Activated naive CD8-positive, alpha-beta T cell treated with anti-CD3 and anti-CD28 coated beads, Interleukin-2, amount 50 U/mL, for 24 hours (primary cell): ENCODE measurements at regions not wholly inside any gene's neighbourhood (a gene's known extent, or its start where the extent isn't known, plus 50 kb on each side); places are given as distances from the start of the nearest gene placed in this dataset.

ENCODE experiments used
- ATAC-seq: fragments of 150-1000 bp; cut with Tn5 transposase; one replicate; pipeline ENCODE4 v1.10.0; 2021
- DNase-seq: peaks from one replicate; pipeline ENCODE4 v3.0.0; 2021
- H3K27ac Mint-ChIP-seq: one replicate; pipeline ENCODE4 v1.8.0; 2021; ENCODE audit warnings: mild to moderate bottlenecking, mixed read lengths
- H3K27me3 Mint-ChIP-seq: one replicate; pipeline ENCODE4 v1.8.0; 2021; ENCODE audit warnings: mixed read lengths
- H3K36me3 Mint-ChIP-seq: one replicate; pipeline ENCODE4 v1.8.0; 2021; ENCODE audit warnings: low read depth, mixed read lengths
- H3K4me1 Mint-ChIP-seq: one replicate; pipeline ENCODE4 v1.8.0; 2021; ENCODE audit warnings: mixed read lengths
- H3K4me3 Mint-ChIP-seq: one replicate; pipeline ENCODE4 v1.8.0; 2021; ENCODE audit warnings: mild to moderate bottlenecking, moderate library complexity, mixed read lengths
- H3K9me3 Mint-ChIP-seq: one replicate; pipeline ENCODE4 v1.8.0; 2021; ENCODE audit warnings: mixed read lengths

DNA sequence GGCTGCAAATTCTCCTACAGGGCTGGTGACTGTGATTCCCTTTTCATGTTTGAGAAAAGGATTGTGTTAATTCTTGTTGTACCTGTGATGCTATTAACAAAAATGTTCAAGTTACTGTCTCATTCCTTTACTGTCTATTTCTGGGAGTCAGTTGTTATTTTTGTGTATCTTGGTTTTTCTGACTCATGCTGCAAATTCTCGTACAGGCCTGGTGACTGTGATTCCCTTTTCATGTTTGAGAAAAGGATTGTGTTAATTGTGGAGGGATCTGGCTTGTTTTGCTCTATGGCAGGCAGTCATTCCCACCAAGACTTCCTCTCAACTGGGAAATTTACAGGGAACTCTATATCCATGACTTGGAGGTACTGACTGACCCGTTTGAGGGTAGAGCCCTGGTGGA, 693.4 kb upstream of the INTU start:
- Mint-ChIP-seq H3K4me3 (no peak overlapping the region), H3K27ac (no peak overlapping the region), H3K4me1 (no peaks in the 10 kb centered on the region), H3K27me3 (no peaks in the 10 kb centered on the region), H3K36me3 (no peaks in the 10 kb centered on the region), H3K9me3 (no peaks in the 10 kb centered on the region)
- ATAC-seq (no peak), DNase-seq (no peak)

DNA sequence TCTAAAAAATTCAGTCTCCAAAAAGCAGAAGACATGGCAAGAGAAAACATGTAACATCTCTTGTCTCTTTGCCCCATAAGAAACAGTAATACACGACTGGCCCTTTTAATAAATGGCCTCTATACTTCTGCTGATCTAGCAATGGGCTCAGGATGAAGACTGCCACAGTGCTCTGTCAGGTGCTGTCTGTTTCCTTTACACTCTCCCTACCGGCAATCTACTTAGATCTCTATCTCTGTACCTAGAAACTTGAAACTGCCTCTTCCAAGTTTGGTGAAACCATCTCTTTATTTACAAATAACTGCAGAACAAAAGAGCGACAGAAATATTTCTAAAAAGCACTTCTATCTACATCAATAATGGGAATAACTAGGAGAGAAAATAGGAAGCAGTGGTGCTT, 685.2 kb upstream of the INTU start:
- Mint-ChIP-seq H3K27ac (no peak overlapping the region), H3K4me3 (no peak overlapping the region), H3K36me3 (no peaks in the 10 kb centered on the region), H3K4me1 (no peaks in the 10 kb centered on the region), H3K9me3 (peaks cover 8% of the 10 kb centered on the region), H3K27me3 (no peaks in the 10 kb centered on the region)
- no peak for DNase-seq
- no peak for ATAC-seq

DNA sequence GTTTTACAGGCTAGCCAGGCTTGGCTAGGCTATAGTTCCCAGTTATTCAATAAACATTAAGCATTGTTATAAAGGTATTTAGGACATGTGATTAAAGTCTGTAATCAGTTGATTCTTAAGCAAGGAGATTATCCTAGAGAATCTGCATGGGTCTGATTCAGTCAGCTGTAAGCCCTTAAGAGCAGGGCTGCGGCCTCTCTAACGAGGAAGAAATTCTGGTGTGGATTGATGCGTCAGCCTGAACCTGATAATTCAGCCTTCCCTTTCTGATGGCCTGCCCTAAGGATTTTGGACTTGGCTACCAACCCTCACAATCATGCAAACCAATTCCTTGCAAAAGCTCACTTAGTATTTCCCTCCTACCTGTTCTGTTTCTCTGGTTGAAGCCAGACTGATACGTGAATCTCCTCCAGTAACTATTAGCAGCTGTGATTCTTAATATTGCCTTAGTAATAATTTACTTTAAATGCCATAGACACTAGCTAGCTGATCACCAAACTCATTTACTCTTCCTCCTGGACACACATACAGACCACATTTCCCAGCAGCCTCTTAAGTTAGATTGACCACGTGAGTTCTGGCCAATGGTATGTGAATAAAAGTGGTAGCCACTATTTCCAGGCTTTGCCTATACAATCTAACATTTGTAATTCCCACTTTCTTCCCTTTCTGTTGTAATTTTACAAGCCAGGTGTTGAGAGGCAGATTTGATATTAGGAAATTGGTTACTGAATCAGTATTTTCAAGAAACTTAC, 678.0 kb upstream of the INTU start:
- peaks cover 4% of the 10 kb centered on the region for H3K9me3 Mint-ChIP-seq
- no peaks in the 10 kb centered on the region for H3K36me3 Mint-ChIP-seq
- H3K27ac Mint-ChIP-seq: no peak overlapping the region
- H3K4me1 Mint-ChIP-seq: no peaks in the 10 kb centered on the region
- H3K4me3 Mint-ChIP-seq: no peak overlapping the region
- DNase-seq (no peak), ATAC-seq (no peak)
- no peaks in the 10 kb centered on the region for H3K27me3 Mint-ChIP-seq

DNA sequence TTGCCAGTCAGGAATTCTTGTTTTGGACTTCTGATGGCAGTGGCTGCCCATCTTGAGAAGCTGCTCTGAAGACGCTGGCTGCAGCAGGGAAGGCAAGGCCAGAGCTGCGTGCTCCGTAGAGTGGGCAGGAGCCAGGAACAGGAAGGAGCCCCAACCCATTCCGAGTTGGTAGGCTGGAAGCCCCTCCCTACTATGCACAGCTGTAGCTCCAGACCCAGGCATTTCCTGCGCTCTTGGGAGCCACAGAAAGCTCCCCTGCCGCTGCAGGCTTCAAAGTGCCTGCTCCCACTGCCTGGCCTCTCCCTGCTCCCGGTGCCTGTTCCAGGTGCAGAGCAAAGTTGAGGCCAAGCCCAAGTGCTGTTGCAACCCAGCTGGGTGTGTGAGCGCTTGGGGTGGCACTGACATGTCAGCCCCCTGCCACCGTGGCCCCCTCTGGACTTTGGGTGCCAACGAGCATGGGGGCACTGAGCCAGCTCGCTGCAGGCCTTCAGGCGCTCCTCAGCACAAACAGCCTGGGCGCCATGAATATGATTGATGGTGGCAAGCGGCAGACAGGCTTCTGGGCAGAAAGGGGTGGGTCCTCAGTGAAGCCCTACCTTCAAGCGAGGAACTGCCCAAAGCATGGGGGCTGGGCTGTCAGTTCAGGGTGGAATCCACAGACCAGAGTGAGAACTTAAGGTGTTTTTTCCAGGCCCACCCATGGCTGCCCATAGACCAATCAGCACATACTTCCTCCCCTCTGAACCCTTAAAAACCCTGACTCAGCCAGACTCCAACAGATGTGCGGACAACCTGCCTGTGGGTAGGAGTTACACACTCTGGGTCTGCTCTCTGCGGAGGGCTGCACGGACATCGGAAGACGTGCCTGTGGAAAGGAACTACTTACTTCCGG, 677.2 kb upstream of the INTU start:
- no peak overlapping the region for H3K4me3 Mint-ChIP-seq
- ATAC-seq: no peak
- H3K9me3 Mint-ChIP-seq: peaks cover 4% of the 10 kb centered on the region
- H3K36me3 Mint-ChIP-seq: no peaks in the 10 kb centered on the region
- H3K27ac Mint-ChIP-seq: no peak overlapping the region
- DNase-seq: no peak
- H3K4me1 Mint-ChIP-seq: no peaks in the 10 kb centered on the region
- no peaks in the 10 kb centered on the region for H3K27me3 Mint-ChIP-seq

DNA sequence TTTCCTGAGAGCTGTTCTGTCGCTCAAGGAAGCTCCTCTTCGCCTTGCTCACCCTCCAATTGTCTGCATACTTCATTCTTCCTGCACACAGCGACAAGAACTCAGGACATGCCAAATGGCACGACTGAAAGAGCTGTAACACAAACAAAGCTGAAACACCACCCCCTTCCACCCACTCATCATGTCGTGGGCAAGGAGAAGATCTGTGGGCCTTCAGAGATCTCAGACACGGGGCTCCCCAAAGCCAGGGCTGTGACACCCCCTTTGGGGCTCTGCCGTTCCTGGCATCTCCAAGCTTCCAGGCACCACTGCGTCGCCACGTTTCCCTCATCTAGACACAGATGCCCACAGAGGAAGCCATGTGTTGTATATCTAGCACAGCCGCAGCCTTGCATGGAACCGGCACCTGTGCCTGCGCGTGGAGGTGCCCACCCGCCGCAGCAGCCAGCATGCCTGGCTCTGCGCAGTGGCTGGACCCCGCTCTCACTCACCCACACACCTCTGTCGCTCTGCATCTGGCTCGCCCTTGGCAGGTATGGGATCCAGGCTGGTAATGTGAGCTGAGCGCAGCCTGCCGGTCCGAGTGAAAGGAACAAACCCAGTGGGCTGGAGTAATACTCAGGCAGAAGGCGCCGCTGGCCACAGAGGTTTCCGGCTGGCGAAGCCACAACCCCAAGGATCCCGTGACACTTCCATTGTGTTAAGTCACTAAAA, 676.4 kb upstream of the INTU start:
- no peaks in the 10 kb centered on the region for H3K27me3 Mint-ChIP-seq
- no peak for ATAC-seq
- no peak overlapping the region for H3K27ac Mint-ChIP-seq
- H3K9me3 Mint-ChIP-seq: peaks cover 4% of the 10 kb centered on the region
- H3K36me3 Mint-ChIP-seq: no peaks in the 10 kb centered on the region
- DNase-seq: no peak
- H3K4me3 Mint-ChIP-seq: no peak overlapping the region
- H3K4me1 Mint-ChIP-seq: no peaks in the 10 kb centered on the region

DNA sequence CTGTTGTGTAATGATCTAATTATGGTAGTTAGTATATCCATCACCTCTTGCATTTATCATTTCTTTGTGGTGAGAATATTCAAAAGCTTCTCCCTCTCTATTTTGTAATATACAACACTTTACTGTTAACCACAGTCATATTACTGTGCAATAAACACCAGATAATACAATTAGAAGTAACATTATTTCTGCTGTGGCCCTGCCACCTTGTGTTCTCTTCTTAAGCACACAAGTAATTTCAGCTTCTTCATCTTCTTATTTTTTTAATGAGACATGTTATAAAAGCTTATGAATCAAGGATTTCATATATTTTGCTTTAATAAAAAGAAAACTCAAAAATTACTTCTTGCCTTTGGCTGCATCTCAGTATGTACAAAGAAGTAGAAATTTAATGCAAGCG, 675.2 kb upstream of the INTU start:
- no peak for DNase-seq
- Mint-ChIP-seq H3K9me3 (peaks cover 4% of the 10 kb centered on the region), H3K27me3 (no peaks in the 10 kb centered on the region), H3K36me3 (no peaks in the 10 kb centered on the region), H3K27ac (no peak overlapping the region), H3K4me1 (no peaks in the 10 kb centered on the region), H3K4me3 (no peak overlapping the region)
- no peak for ATAC-seq

DNA sequence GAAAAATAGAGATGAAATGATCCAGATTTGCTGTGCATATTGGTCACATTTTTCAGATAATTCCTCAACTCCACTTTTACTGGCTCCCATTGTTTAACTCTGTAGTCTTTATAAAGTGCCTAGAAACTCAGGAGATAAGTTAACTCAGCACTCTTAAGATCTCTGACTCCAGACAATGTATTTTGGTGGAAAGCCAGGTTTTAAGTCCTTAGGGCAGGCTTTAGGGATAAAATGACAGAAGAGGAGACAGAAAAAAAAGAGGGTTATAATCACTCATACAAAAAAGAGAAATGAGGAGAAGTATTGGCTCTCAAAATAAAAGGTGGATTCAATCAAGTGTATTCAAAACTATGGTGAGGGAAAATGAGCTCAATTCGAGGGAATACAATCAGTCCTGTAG, 674.8 kb upstream of the INTU start:
- no peaks in the 10 kb centered on the region for H3K36me3 Mint-ChIP-seq

DNA sequence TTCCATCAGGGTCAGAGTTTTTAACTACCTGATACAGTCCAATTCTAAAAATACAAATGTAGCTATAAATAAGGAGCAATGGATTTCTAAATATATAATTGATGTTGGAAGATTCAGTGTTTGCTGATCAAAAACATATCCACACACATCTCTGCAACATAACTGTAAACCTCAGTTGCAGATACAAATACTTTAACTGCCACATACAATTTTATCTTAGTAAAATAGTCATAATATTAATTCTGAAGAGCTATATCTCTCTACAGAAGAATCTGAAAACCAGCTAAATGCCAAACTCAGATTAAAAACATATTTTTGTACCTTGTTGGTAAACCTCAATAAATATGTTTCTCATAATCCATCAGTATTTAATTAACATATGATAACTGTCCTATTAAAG, 674.3 kb upstream of the INTU start:
- Mint-ChIP-seq H3K4me1 (no peaks in the 10 kb centered on the region), H3K9me3 (peaks cover 4% of the 10 kb centered on the region), H3K4me3 (no peak overlapping the region), H3K27me3 (no peaks in the 10 kb centered on the region), H3K36me3 (no peaks in the 10 kb centered on the region), H3K27ac (no peak overlapping the region)
- ATAC-seq (no peak), DNase-seq (no peak)

More for the DNA sequence above, 674.8 kb upstream of the INTU start:
- DNase-seq (no peak), ATAC-seq (no peak)
- H3K27ac Mint-ChIP-seq: no peak overlapping the region
- H3K9me3 Mint-ChIP-seq: peaks cover 4% of the 10 kb centered on the region
- no peak overlapping the region for H3K4me3 Mint-ChIP-seq
- no peaks in the 10 kb centered on the region for H3K4me1 Mint-ChIP-seq
- H3K27me3 Mint-ChIP-seq: no peaks in the 10 kb centered on the region

DNA sequence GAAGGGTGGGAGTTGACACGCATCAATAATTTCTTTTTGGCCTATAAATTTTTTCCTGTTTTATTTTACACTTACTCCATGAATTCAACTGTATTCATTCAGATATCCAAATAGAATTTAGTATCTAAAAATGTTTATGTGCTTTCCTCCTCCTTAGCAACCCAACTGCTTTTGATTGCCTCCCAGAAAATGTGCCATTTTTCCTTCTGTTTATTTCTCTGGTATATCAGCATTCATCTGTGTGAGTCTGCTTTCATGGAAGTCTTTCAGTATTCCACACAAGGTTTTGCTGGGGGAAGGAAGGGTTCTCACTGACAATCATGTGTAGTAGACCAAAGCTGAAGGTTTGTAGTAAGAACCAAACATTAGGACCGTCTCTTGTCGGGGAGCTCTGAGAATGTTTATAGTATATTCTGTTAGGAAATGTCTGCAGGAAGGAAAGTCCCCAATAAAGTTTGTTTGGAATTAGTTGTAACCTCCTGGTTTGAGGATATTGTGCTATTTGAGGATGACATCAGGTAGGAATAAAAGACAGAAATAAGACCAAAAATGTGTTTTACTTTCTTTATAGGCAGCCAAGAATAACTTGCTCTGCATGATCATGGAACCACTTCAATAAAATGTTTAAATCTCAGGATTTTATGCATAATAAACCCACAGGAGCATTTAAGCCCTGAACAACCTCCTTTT, 673.6 kb upstream of the INTU start:
- no peak for ATAC-seq
- H3K36me3 Mint-ChIP-seq: no peaks in the 10 kb centered on the region
- no peaks in the 10 kb centered on the region for H3K27me3 Mint-ChIP-seq
- DNase-seq: no peak
- H3K9me3 Mint-ChIP-seq: peaks cover 4% of the 10 kb centered on the region
- H3K27ac Mint-ChIP-seq: no peak overlapping the region
- H3K4me1 Mint-ChIP-seq: no peaks in the 10 kb centered on the region
- H3K4me3 Mint-ChIP-seq: no peak overlapping the region

DNA sequence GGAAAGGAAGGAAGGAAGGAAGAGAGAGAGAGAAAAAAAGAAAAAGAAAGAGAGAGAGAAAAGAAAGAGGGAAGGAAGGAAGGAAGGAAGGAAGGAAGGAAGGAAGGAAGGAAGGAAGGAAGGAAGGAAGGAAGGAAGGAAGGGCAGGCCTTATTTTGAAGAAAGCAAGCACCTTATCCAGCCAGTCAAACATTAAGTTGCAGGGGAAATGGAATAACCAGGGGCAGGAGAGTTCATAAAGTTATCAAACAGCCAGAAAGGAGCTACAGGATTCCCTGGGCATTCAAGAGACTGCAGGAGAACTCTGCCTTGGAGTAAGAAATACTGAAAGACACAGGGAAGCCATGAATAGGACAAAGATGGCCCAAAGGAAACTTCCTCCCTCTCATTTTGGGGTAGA, 672.0 kb upstream of the INTU start:
- H3K36me3 Mint-ChIP-seq: no peaks in the 10 kb centered on the region
- no peak overlapping the region for H3K4me3 Mint-ChIP-seq
- no peaks in the 10 kb centered on the region for H3K27me3 Mint-ChIP-seq
- ATAC-seq (no peak), DNase-seq (no peak)
- H3K27ac Mint-ChIP-seq: no peak overlapping the region
- no peaks in the 10 kb centered on the region for H3K4me1 Mint-ChIP-seq
- H3K9me3 Mint-ChIP-seq: peaks cover 4% of the 10 kb centered on the region

DNA sequence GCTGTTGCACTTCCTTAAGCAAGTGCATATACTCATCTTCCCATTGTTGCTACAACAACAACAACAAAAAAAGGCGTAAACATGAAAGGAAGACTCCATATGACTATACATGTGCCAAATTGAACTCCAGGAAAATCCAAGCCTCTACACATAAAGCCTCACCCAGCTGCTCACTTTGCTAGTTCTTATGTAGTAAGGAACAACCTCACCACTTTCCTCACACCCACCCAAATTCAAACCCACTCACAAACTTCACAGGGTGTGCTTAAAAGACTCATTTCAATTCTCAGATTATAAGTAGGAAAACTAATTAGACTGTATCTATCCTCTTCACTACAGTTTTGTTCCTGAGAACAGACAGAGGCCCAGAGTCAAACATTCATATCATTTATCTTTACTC, 671.1 kb upstream of the INTU start:
- Mint-ChIP-seq H3K36me3 (no peaks in the 10 kb centered on the region), H3K27me3 (no peaks in the 10 kb centered on the region), H3K4me3 (no peak overlapping the region), H3K27ac (no peak overlapping the region), H3K4me1 (no peaks in the 10 kb centered on the region), H3K9me3 (no peaks in the 10 kb centered on the region)
- DNase-seq (no peak), ATAC-seq (no peak)

DNA sequence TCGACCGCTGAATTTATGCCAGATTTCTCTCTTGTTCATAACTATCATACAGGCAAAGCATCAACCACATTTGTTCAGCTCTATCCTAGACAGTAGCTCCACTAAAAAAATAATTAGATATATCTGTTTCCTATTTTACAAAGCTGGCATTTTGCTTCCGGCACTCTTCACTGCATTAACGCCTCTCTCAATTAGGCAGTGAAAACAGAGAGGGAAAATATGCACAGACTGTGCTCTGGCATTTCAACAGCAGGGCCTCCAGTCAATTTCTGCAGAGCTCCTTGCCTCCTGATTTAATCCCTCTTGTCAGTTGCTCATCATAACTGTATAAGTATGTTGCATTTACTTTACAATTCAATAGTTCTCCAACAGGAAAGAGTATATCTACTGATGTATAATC, 666.9 kb upstream of the INTU start:
- no peak for ATAC-seq
- Mint-ChIP-seq H3K27me3 (no peaks in the 10 kb centered on the region), H3K27ac (no peak overlapping the region), H3K4me1 (no peaks in the 10 kb centered on the region), H3K9me3 (peaks cover 4% of the 10 kb centered on the region), H3K4me3 (no peak overlapping the region), H3K36me3 (no peaks in the 10 kb centered on the region)
- DNase-seq: no peak

DNA sequence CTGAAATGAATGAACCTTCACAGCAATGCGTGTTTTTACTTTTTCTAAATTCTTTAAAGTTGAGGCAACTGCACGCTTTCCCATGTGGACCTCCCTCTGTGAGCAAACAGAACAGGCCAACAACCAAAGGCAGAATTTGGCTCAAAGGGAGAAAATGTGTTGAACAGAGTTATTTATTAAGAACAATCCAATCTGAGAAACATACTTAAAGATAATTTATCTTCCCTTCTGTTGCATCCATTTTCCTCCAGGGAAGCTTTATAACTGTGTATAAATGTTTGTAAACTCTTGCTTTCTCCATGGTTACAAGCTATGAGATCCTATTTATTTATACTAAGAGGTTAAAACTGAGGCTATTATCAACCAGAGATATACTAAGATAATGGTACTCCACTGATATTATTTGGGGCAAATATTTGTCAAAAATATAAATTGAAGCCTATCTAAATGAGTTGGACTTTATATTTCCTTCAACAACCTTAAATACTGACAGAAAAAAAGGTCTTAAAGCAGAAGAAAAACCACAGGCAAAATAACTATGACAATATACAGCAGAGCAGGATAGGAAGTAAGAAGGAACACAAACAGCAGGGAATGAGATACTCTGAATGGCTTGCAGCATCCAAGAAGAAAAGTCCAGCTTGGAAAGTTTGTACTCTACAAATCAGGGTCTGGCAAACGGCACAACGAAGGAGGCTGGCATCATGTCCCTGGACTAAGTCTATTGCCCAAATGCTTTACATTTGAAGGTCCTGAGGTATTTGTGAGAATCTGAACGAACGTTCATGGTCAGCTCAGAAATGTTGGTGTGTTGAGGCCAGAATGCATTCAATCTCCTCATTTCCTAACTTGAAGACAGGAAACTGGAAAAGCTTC, 663.2 kb upstream of the INTU start:
- H3K9me3 Mint-ChIP-seq: peaks cover 18% of the 10 kb centered on the region
- H3K36me3 Mint-ChIP-seq: no peaks in the 10 kb centered on the region
- H3K27me3 Mint-ChIP-seq: no peaks in the 10 kb centered on the region
- H3K27ac Mint-ChIP-seq: no peak overlapping the region
- H3K4me3 Mint-ChIP-seq: no peak overlapping the region
- DNase-seq: no peak
- no peak for ATAC-seq
- H3K4me1 Mint-ChIP-seq: no peaks in the 10 kb centered on the region

DNA sequence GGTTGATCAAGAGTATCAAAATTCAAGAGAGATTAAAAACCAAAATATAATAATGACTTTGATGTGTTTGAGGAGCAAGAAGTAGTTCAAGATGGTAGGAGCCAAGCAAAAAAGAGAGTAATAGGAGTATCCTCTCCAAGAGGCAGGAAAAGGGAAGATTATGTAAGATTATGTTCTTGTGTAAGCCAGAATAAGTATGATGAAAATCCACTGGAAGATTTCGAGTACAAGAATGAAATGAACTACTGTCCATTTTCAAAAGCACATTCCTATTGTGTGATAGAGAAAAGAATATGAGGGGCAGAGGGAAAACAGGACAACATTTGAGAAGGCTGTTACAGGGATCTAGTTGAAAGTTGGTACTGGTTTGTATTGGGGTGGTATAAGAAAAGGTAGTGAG, 659.6 kb upstream of the INTU start:
- no peak overlapping the region for H3K4me3 Mint-ChIP-seq

More for the DNA sequence above, 659.6 kb upstream of the INTU start:
- Mint-ChIP-seq H3K36me3 (no peaks in the 10 kb centered on the region), H3K27me3 (no peaks in the 10 kb centered on the region), H3K9me3 (peaks cover 14% of the 10 kb centered on the region), H3K4me1 (no peaks in the 10 kb centered on the region), H3K27ac (no peak overlapping the region)
- ATAC-seq (no peak), DNase-seq (no peak)
